HS-27A (cell line): ENCODE measurements at regions not wholly inside any gene's neighbourhood (a gene's known extent, or its start where the extent isn't known, plus 50 kb on each side); places are given as distances from the start of the nearest gene placed in this dataset.
"Not testable (repeated sequence)": the region's sequence is repeated elsewhere in the genome, so short reads cannot be mapped to it uniquely, and the experiment has no call there.

Experiments
- DNase-seq: peaks from one replicate; pipeline ENCODE4 v3.0.0-alpha.2; 2012; ENCODE audit warnings: low read depth, missing footprints

- DNase-seq, result not testable (repeated sequence)
Observed at GRCh38 chr6:27826612-27826985, 85.6 kb downstream of the OR2B2 start.

GRCh38 chr6:27825848-27826611, 86.2 kb downstream of the OR2B2 start:
- not testable (repeated sequence) for DNase-seq

GRCh38 chr6:27825025-27825793, 87.0 kb downstream of the OR2B2 start:
- no peak for DNase-seq

- not testable (repeated sequence) for DNase-seq
Observed at GRCh38 chr6:27824211-27825024, 87.8 kb downstream of the OR2B2 start.

GRCh38 chr6:27823714-27824210, 88.4 kb downstream of the OR2B2 start:
- not testable (repeated sequence) for DNase-seq

- DNase-seq, result no peak
Observed at GRCh38 chr6:27816906-27817305, 95.3 kb downstream of the OR2B2 start.

- no peak for DNase-seq
Observed at GRCh38 chr6:27814665-27815424, 97.4 kb downstream of the OR2B2 start.

- not testable (repeated sequence) for DNase-seq
Observed at GRCh38 chr6:27814415-27814664, 97.9 kb downstream of the OR2B2 start.

- DNase-seq, result no peak
Observed at GRCh38 chr6:27812805-27813492, 99.2 kb downstream of the OR2B2 start.

GRCh38 chr6:27812078-27812804, 100.0 kb downstream of the OR2B2 start:
- DNase-seq, result no peak

- DNase-seq, result no peak
Observed at GRCh38 chr6:27811451-27811772, 100.8 kb downstream of the OR2B2 start.

- no peak for DNase-seq
Observed at GRCh38 chr6:27810768-27811450, 101.3 kb downstream of the OR2B2 start.

- peak; percentile 95 for DNase-seq
Observed at GRCh38 chr6:27809939-27810767, 102.0 kb downstream of the OR2B2 start.

- no peak for DNase-seq
Observed at GRCh38 chr6:27809067-27809938, 102.9 kb downstream of the OR2B2 start.

GRCh38 chr6:27808242-27809066, 103.7 kb downstream of the OR2B2 start:
- not testable (repeated sequence) for DNase-seq

- DNase-seq, result not testable (repeated sequence)
Observed at GRCh38 chr6:27807441-27808241, 104.6 kb downstream of the OR2B2 start.
